K562 (cell line): ENCODE measurements at regions not wholly inside any gene's neighbourhood (a gene's known extent, or its start where the extent isn't known, plus 50 kb on each side); places are given as distances from the start of the nearest gene placed in this dataset.

Source experiments
- ATAC-seq: fragments of 200-7000 bp; cut with Tn5 transposase; 3 replicates; pipeline ENCODE4 v1.9.1; 2020; ENCODE audit warnings: moderate library complexity
- BruUV-seq: library from RNA; stranded (reverse); fragments of 400-500 nt; replicated peaks from 2 replicates; lab custom pipeline; 2021; lab: Mats Ljungman, UMichigan
- CTCF ChIA-PET: fragments of 300-600 bp; formaldehyde crosslinking; extraction: SDS; loops from one replicate; lab custom pipeline; 2021; ENCODE audit warnings: low intra/inter-chr PET ratio; lab: Yijun Ruan, JAX
- POLR2A ChIA-PET: fragments of 300-600, 350-650 bp; sonication (Branson Sonifier 250); formaldehyde crosslinking; extraction: SDS; loops from one replicate; lab custom pipeline; 2021; ENCODE audit warnings: antibody characterized with exemption, inconsistent platforms; lab: Yijun Ruan, JAX
- DNase-seq, 4 experiments: peaks; one replicate each; pipeline versions ENCODE4 v3.0.0 to v3.0.0-alpha.2; 2011 to 2018; ENCODE audit warnings: low spot score in 3 of 4, mixed read lengths in 3 of 4; ENCODE audit errors: extremely low read depth in 1 of 4
- FAIRE-seq: peaks from 2 replicates; lab custom pipeline; 2011; peaks lifted over from hg19 to GRCh38; lab: Jason Lieb, UNC
- H2AFZ ChIP-seq: 2 replicates; pipeline ENCODE4 v1.6.0; 2011; ENCODE audit warnings: low read depth, low read length, control low read depth, inconsistent platforms
- H3K27ac ChIP-seq: fragments of 200-600 bp; 3 replicates; pipeline ENCODE4 v1.8.0; 2011; ENCODE audit warnings: low read depth, mild to moderate bottlenecking, control low read depth, inconsistent platforms, low read length, moderate library complexity, mixed read lengths; ENCODE audit errors: extremely low read depth
- H3K27me3 ChIP-seq, 2 experiments: fragments of 300-600 bp in 1 of 2; 2 replicates in 1 of 2; 3 replicates in 1 of 2; pipeline versions ENCODE4 v1.6.0 to v1.8.0; 2011; ENCODE audit warnings: inconsistent platforms in 2 of 2, low read length in 2 of 2, mild to moderate bottlenecking in 1 of 2, mixed read lengths in 1 of 2, moderate library complexity in 1 of 2; ENCODE audit not compliant: control insufficient read depth in 2 of 2, insufficient read depth in 2 of 2
- H3K36me3 ChIP-seq: fragments of 300-600 bp; 3 replicates; pipeline ENCODE4 v1.8.0; 2011; ENCODE audit warnings: mild to moderate bottlenecking, low read length, inconsistent platforms; ENCODE audit not compliant: control insufficient read depth, insufficient read depth
- H3K4me1 ChIP-seq, 2 experiments: fragments of 200-600 bp in 1 of 2; replicated peaks in 1 of 2; 2 replicates in 1 of 2; 3 replicates in 1 of 2; pipeline versions ENCODE4 v1.5.1 to v1.8.0; 2011; ENCODE audit warnings: inconsistent platforms in 2 of 2, low read length in 2 of 2, mild to moderate bottlenecking in 1 of 2, mixed read lengths in 1 of 2, moderate library complexity in 1 of 2; ENCODE audit not compliant: control insufficient read depth in 2 of 2, insufficient read depth in 2 of 2
- H3K4me2 ChIP-seq: 2 replicates; pipeline ENCODE4 v1.6.1; 2011; ENCODE audit warnings: low read length, control low read depth, inconsistent platforms, mixed read lengths; ENCODE audit not compliant: insufficient read depth
- H3K4me3 ChIP-seq: fragments of 200-600 bp; sonication (generic), shearing (Covaris generic); 2 replicates; pipeline ENCODE4 v1.5.1; 2016; ENCODE audit warnings: control low read depth, inconsistent platforms
- H3K79me2 ChIP-seq: fragments of 200-600 bp; 3 replicates; pipeline ENCODE4 v1.8.0; 2011; ENCODE audit warnings: low read length, inconsistent platforms; ENCODE audit not compliant: control insufficient read depth, insufficient read depth
- H3K9ac ChIP-seq, 2 experiments: 2 replicates each; pipeline versions ENCODE4 v1.6.0 to v1.6.1; 2011; ENCODE audit warnings: low read depth in 2 of 2, low read length in 2 of 2, control low read depth in 1 of 2, inconsistent platforms in 1 of 2, mild to moderate bottlenecking in 1 of 2, mixed read lengths in 1 of 2; ENCODE audit not compliant: insufficient read depth in 1 of 2
- H3K9me1 ChIP-seq: one replicate; pipeline ENCODE4 v1.6.0; 2011; ENCODE audit warnings: inconsistent platforms, mild to moderate bottlenecking, low read length, moderate library complexity; ENCODE audit not compliant: control insufficient read depth, insufficient read depth
- H3K9me3 ChIP-seq: replicated peaks from 2 replicates; pipeline ENCODE4 v1.5.1; 2011; ENCODE audit warnings: low read depth, low read length, inconsistent platforms; ENCODE audit not compliant: control insufficient read depth, insufficient read depth
- H4K20me1 ChIP-seq: replicated peaks from 2 replicates; pipeline ENCODE4 v1.6.1; 2011; ENCODE audit warnings: low read length, inconsistent platforms, mixed read lengths; ENCODE audit not compliant: control insufficient read depth, insufficient read depth
- ATF1 ChIP-seq, 2 experiments: fragments of 450-650 bp in 1 of 2; IDR thresholded peaks; 2 replicates each; pipeline ENCODE4 v1.6.1; 2016; ENCODE audit warnings: missing compliant biosample characterization in 1 of 2, missing genetic modification characterization in 1 of 2
- CBFA2T2 ChIP-seq: fragments of 450-650 bp; conservative IDR thresholded peaks from 2 replicates; pipeline ENCODE4 v1.6.1; 2017; ENCODE audit warnings: mild to moderate bottlenecking
- CCNT2 ChIP-seq: IDR thresholded peaks from 2 replicates; pipeline ENCODE4 v1.6.1; 2011; ENCODE audit warnings: borderline replicate concordance, low read depth, mild to moderate bottlenecking, moderate library complexity, mixed read lengths, low read length; ENCODE audit not compliant: insufficient read length; ENCODE audit errors: extremely low read depth
- CLOCK ChIP-seq: fragments of 250-450 bp; sonication (Bioruptor Pico); IDR thresholded peaks from 2 replicates; pipeline ENCODE4 v1.4.0; 2020; ENCODE audit warnings: mild to moderate bottlenecking, moderate library complexity, borderline replicate concordance
- ELF4 ChIP-seq: fragments of 450-650 bp; formaldehyde crosslinking; IDR thresholded peaks from 2 replicates; pipeline ENCODE4 v1.4.0; 2022; ENCODE audit warnings: missing genetic modification characterization
- HES1 ChIP-seq: fragments of 450-650 bp; IDR thresholded peaks from 2 replicates; pipeline ENCODE4 v1.6.1; 2016; ENCODE audit warnings: low read depth, mild to moderate bottlenecking, moderate library complexity
- POLR2H ChIP-seq: IDR thresholded peaks from 2 replicates; pipeline ENCODE4 v1.6.1; 2016; ENCODE audit warnings: missing genetic modification characterization, low read depth, mild to moderate bottlenecking, control low read depth, missing compliant biosample characterization, moderate library complexity
- XRCC3 ChIP-seq: fragments of 450-650 bp; IDR thresholded peaks from 2 replicates; pipeline ENCODE4 v1.6.1; 2017; ENCODE audit warnings: mild to moderate bottlenecking, moderate library complexity
- ZBTB11 ChIP-seq, 3 experiments: fragments of 200-800 bp in 1 of 3; fragments of 250-450 bp in 1 of 3; fragments of 450-650 bp in 1 of 3; sonication (Bioruptor Pico) in 1 of 3; sonication (Bioruptor generic) in 1 of 3; formaldehyde crosslinking in 1 of 3; IDR thresholded peaks; 2 replicates each; pipeline versions ENCODE4 v1.6.1 to v1.8.0; 2016 to 2022; ENCODE audit warnings: mild to moderate bottlenecking in 2 of 3, missing genetic modification characterization in 2 of 3, missing compliant biosample characterization in 1 of 3, moderate library complexity in 1 of 3
- WGBS: fragments of 100-300 bp; shearing (Covaris generic); methylation state at CpG from one replicate; pipeline ENCODE4 v1.1.6; 2016; ENCODE audit warnings: low coverage, mixed read lengths; ENCODE audit not compliant: insufficient coverage; ENCODE audit errors: missing lambda C conversion rate; 5-methylcytosine and 5-hydroxymethylcytosine counted together
- in situ Hi-C: fragments of 300-500 bp; cut with MboI; formaldehyde crosslinking; loops from 4 replicates; pipeline ENCODE4 v1.15.0; 2018; ENCODE audit warnings: inconsistent platforms, mixed read lengths
- intact Hi-C: fragments of 100-400 bp; cut with micrococcal nuclease; formaldehyde crosslinking; loops from 2 replicates; pipeline ENCODE4 v1.14.2; 2022

- 0% methylated on average over 2 of the region's 2 CpGs for WGBS
- Histone ChIP-seq H3K9me1 (no peaks in the 10 kb centered on the region), H3K36me3 (no peaks in the 10 kb centered on the region), H4K20me1 (no peaks in the 10 kb centered on the region), H3K27ac (no peak overlapping the region), H3K9ac (no peak overlapping the region), H3K9me3 (no peaks in the 10 kb centered on the region), H3K4me1 (no peaks in the 10 kb centered on the region), H3K4me2 (no peak overlapping the region), H3K27me3 (no peaks in the 10 kb centered on the region), H3K79me2 (no peaks in the 10 kb centered on the region), H2AFZ (no peak overlapping the region), H3K4me3 (no peak overlapping the region)
- FAIRE-seq (no peak), ATAC-seq (no peak), DNase-seq (no peak)
- TF ChIP-seq XRCC3 (no peak), POLR2H (tag) (no peak), HES1 (no peak), CBFA2T2 (no peak), CCNT2 (no peak), ELF4 (CRISPR knock-in tag) (no peak)
- intact Hi-C loops, result no loop called here
- in situ Hi-C loops, result no loop called here
- no TSS peak for BruUV-seq
- ChIA-PET POLR2A (no interaction called here), CTCF (no interaction called here)
Measured at GRCh38 chrX:6386837-6387236, 148.1 kb downstream of the VCX3A start.

GRCh38 chrX:6384921-6385320, 150.0 kb downstream of the VCX3A start:
- no peak for ATAC-seq
- Histone ChIP-seq H3K27ac (no peak overlapping the region), H3K4me3 (no peak overlapping the region), H4K20me1 (no peaks in the 10 kb centered on the region), H3K9me3 (no peaks in the 10 kb centered on the region), H3K9me1 (no peaks in the 10 kb centered on the region), H3K36me3 (no peaks in the 10 kb centered on the region), H2AFZ (no peak overlapping the region), H3K9ac (no peak overlapping the region), H3K4me1 (no peaks in the 10 kb centered on the region), H3K79me2 (no peaks in the 10 kb centered on the region), H3K4me2 (no peak overlapping the region), H3K27me3 (no peaks in the 10 kb centered on the region)
- BruUV-seq, result no TSS peak
- ChIA-PET CTCF (no interaction called here), POLR2A (no interaction called here)
- FAIRE-seq, result no peak
- no CpG with 5 or more reads among the region's 4 CpGs for WGBS
- DNase-seq, result no peak
- in situ Hi-C loops, result no loop called here
- intact Hi-C loops, result no loop called here
- TF ChIP-seq ATF1 (CRISPR knock-in tag; IDR thresholded peaks at IDR 0.05), result no peak
- TF ChIP-seq ATF1 (tag; IDR thresholded peaks at IDR 0.05), result no peak
- no peak for TF ChIP-seq CLOCK (CRISPR knock-in tag)
- no peak for TF ChIP-seq ZBTB11 (CRISPR knock-in tag; IDR thresholded peaks at IDR 0.05)
